RWPE1 (cell line): ENCODE measurements at regions not wholly inside any gene's neighbourhood (a gene's known extent, or its start where the extent isn't known, plus 50 kb on each side); places are given as distances from the start of the nearest gene placed in this dataset.

ENCODE experiments used
- CTCF ChIA-PET: fragments of 350-600 bp; sonication (Branson Sonifier 250); formaldehyde crosslinking; extraction: SDS; loops from one replicate; lab custom pipeline; 2021; lab: Yijun Ruan, JAX
- POLR2A ChIA-PET: fragments of 400-600 bp; formaldehyde crosslinking; extraction: SDS; loops from one replicate; lab custom pipeline; 2020; ENCODE audit warnings: antibody characterized with exemption; ENCODE audit not compliant: low non-redundant PET; lab: Yijun Ruan, JAX
- DNase-seq: peaks from one replicate; pipeline ENCODE4 v3.0.0; 2012; ENCODE audit warnings: low spot score
- H3K27ac ChIP-seq: fragments of 450-650 bp; 2 replicates; pipeline ENCODE4 v1.5.1; 2017
- TF ChIP-seq, protein P1 (sequence below): fragments of 450-650 bp; conservative IDR thresholded peaks from 2 replicates; pipeline ENCODE4 v1.5.1; 2017; ENCODE audit warnings: low read depth, mild to moderate bottlenecking

DNA sequence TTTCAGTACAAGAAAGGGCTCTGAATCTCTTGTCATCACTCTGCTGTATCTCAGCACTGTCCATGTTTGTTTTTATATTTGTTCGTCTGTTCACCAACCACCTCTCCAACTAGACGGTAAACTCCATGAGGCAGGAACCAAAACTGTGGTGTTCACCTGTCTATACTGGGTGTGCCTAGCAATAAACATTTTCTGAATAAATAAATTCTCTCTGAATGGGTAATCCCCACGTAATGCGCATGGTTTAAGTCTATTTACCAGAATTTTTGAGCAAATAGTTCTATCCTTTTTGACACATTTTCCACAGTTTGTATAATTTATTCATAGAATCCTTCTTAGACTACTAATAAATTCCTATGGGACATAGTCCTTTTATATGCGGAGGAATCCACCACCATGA, 400.6 kb upstream of the CFAP20DC start:
- TF ChIP-seq, protein P1, sequence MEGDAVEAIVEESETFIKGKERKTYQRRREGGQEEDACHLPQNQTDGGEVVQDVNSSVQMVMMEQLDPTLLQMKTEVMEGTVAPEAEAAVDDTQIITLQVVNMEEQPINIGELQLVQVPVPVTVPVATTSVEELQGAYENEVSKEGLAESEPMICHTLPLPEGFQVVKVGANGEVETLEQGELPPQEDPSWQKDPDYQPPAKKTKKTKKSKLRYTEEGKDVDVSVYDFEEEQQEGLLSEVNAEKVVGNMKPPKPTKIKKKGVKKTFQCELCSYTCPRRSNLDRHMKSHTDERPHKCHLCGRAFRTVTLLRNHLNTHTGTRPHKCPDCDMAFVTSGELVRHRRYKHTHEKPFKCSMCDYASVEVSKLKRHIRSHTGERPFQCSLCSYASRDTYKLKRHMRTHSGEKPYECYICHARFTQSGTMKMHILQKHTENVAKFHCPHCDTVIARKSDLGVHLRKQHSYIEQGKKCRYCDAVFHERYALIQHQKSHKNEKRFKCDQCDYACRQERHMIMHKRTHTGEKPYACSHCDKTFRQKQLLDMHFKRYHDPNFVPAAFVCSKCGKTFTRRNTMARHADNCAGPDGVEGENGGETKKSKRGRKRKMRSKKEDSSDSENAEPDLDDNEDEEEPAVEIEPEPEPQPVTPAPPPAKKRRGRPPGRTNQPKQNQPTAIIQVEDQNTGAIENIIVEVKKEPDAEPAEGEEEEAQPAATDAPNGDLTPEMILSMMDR: no peak
- no peak for DNase-seq
- POLR2A ChIA-PET: no interaction called here
- no peak overlapping the region for H3K27ac ChIP-seq
- CTCF ChIA-PET: no interaction called here

DNA sequence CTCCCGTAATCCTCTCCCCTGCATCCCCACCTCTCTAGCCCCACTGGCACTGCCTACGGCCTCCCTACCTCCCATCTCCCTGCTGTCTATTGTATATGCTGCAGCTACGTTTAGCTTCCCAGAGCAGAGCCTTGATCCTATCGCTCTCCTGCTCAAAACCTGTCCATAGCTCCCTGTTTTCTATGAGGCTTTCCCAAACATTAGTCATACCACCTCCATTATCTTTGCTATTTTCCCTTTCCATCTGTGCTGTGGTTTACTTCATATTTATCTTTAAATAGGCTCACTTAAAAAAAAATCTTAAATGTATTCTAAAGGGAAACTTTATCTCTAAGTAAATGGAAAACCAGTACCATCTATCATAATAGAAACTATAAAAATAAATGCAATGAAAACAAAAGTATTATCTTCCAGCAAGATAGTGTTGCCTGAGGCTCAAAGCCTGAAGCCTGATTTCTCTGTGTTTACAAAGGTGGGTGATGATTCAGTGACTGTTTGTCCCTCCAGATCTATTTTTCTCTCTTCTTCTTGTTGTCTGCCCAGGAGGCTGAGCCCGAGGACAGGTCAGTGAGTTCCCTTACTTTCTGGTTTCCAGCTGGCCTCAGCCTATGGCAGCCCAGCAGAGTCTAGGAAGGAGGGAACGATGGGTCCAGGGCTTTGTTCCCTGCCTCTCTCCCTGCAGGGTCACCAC, 397.1 kb upstream of the CFAP20DC start:
- DNase-seq: no peak
- no peak overlapping the region for H3K27ac ChIP-seq
- ChIA-PET CTCF (no interaction called here), POLR2A (no interaction called here)
- TF ChIP-seq, protein P1: no peak

GRCh38 chr3:59444676-59445075, 394.9 kb upstream of the CFAP20DC start:
- POLR2A ChIA-PET: no interaction called here
- CTCF ChIA-PET: interaction anchor here (0.6 kb wide), 1 partner anchor 113 kb away, joined by 3 read pairs; no protein-coding TSS in a partner anchor

DNA sequence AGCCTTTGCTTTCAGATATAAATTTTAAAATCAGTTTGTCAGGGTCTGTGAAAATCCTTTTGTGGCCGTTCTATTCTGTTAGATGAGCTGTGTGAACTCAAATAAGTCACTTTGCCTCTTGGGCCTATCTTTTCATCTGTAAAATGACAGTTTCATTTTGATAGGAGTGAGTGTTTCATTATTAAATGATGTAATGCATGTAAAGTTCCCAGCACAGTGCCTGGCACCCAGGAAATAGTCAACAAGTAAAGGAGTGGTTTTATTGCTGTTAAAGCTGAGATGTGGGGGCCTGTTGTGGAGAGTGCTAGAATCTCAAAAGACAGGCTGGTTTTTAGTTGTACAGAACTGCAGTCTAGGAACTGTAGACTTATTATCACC, 394.5 kb upstream of the CFAP20DC start:
- no peak for DNase-seq
- TF ChIP-seq, protein P1: no peak
- ChIA-PET POLR2A (no interaction called here), CTCF (interaction anchor here (0.6 kb wide), 1 partner anchor 113 kb away, joined by 3 read pairs; no protein-coding TSS in a partner anchor)
- no peak overlapping the region for H3K27ac ChIP-seq

More at GRCh38 chr3:59444676-59445075, 394.9 kb upstream of the CFAP20DC start:
- no peak overlapping the region for H3K27ac ChIP-seq
- DNase-seq: no peak
- TF ChIP-seq, protein P1: no peak

- no peak overlapping the region for H3K27ac ChIP-seq
- ChIA-PET POLR2A (no interaction called here), CTCF (interaction anchor here (0.6 to 0.7 kb wide), 2 partner anchors 93 to 112 kb away, joined by 3 to 4 read pairs; no protein-coding TSS in a partner anchor)
- DNase-seq: no peak
- TF ChIP-seq, protein P1: no peak
Observed at GRCh38 chr3:59443618-59444293, 393.9 kb upstream of the CFAP20DC start.

DNA sequence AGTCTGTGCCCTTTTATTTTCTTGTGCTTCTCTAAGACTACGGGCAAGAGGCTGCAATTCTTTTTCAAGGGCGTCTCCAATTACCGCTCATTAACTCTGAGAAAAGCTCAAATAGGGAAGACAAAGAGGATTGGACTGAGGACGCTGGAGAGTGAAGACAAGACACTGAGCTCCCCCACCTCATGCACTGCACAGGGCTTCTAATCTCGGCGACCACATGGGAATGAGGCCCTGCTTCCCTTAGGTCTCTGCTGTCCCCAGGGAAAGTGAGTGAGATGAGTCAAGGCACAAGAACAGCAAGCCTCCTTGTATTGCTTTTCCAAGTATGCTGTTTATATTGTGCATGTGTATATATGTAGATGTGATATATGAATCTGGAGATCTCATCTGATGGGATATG, 392.2 kb upstream of the CFAP20DC start:
- CTCF ChIA-PET: no interaction called here
- POLR2A ChIA-PET: no interaction called here
- TF ChIP-seq, protein P1: no peak
- H3K27ac ChIP-seq: no peak overlapping the region
- DNase-seq: no peak
